GM12865 (cell line): ENCODE measurements at regions not wholly inside any gene's neighbourhood (a gene's known extent, or its start where the extent isn't known, plus 50 kb on each side); places are given as distances from the start of the nearest gene placed in this dataset.

ENCODE experiments used
- DNase-seq: peaks from one replicate; pipeline ENCODE4 v3.0.0; 2010; ENCODE audit warnings: low read depth
- H3K4me3 ChIP-seq: 2 replicates; pipeline ENCODE4 v1.5.1; 2011; ENCODE audit warnings: mild to moderate bottlenecking, low read depth, low read length, control low read depth
- TF ChIP-seq, protein P1 (sequence below): IDR thresholded peaks from 2 replicates; pipeline ENCODE4 v1.5.1; 2011; ENCODE audit warnings: low read length, control low read depth, low read depth, inconsistent platforms; ENCODE audit not compliant: insufficient read depth; ENCODE audit errors: missing control alignments

DNA sequence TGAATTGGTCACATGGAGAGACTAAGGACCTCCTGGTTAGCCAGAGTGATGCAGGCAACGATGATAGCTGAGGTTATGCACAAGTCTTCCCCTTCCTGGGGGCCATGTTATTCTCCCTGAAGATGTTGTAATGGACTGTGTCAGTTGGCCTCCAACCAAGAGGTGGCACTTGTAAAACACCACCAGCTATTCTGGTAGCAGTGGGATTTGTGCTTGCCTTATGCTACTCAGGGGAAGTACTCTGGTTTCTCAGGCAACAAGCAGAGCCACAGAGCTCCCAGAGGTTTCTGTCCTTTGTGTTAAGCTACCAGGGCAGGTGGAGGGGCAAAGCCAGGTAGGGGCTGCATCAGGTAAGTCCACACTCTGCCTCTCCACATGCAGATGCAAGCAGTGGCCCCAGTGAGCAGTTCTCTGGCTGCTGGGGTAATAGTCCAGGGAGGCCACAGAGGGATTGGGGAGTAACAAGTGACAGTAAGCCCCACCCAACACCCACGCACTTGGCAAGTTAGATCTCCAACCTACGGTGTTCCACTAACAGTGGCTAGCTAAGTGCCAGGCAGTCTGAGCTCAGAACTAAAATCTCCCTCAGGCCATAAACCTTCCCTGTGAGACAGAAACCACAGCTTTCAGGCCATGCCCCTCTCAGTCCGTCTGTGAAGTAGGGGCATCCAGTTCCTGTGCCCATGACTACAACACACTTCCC lies 99.7 kb downstream of the RND3 start:
- no peak overlapping the region for H3K4me3 ChIP-seq
- TF ChIP-seq, protein P1, sequence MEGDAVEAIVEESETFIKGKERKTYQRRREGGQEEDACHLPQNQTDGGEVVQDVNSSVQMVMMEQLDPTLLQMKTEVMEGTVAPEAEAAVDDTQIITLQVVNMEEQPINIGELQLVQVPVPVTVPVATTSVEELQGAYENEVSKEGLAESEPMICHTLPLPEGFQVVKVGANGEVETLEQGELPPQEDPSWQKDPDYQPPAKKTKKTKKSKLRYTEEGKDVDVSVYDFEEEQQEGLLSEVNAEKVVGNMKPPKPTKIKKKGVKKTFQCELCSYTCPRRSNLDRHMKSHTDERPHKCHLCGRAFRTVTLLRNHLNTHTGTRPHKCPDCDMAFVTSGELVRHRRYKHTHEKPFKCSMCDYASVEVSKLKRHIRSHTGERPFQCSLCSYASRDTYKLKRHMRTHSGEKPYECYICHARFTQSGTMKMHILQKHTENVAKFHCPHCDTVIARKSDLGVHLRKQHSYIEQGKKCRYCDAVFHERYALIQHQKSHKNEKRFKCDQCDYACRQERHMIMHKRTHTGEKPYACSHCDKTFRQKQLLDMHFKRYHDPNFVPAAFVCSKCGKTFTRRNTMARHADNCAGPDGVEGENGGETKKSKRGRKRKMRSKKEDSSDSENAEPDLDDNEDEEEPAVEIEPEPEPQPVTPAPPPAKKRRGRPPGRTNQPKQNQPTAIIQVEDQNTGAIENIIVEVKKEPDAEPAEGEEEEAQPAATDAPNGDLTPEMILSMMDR = no peak
- no peak for DNase-seq

DNA sequence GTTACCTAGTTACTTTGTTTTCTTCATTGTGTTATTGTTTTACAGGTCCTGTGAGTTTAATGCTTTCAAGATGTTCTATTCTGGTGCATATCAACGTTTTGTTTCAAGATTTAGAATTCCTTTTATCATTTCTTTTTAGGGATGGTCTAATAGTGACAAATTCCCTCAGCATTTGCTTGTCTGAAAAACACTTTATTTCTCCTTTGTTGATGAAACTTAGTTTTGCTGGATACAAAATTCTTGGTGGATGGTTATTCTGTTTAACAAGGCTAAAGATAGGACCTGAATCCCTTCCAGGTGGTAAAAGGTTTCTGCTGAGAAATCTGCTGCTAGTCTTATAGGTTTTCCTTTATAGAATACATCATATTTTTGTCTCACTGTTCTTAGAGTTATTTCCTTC lies 102.3 kb downstream of the RND3 start:
- H3K4me3 ChIP-seq = no peak overlapping the region
- TF ChIP-seq, protein P1 = no peak

DNA sequence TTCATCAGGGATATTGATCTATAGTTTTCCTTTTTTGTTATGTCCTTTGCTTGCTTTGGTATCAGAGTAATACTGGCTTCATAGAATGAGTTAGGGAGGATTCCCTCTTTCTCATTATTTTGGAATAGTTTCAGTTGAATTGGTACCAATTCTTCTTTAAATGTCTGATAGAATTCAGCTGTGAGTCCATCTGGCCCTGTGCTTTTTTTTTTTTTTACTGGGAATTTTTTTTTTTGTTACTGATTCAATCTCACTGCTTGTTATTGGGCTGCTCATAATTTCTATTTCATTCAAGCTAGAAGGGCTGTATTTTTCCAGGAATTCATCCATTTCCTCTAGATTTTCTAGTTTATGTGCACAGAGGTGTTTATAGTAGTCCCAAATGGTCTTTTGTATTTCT lies 103.9 kb downstream of the RND3 start:
- no peak for DNase-seq
- H3K4me3 ChIP-seq = no peak overlapping the region
- TF ChIP-seq, protein P1 = no peak

More for the DNA sequence above, 102.3 kb downstream of the RND3 start:
- DNase-seq = no peak

DNA sequence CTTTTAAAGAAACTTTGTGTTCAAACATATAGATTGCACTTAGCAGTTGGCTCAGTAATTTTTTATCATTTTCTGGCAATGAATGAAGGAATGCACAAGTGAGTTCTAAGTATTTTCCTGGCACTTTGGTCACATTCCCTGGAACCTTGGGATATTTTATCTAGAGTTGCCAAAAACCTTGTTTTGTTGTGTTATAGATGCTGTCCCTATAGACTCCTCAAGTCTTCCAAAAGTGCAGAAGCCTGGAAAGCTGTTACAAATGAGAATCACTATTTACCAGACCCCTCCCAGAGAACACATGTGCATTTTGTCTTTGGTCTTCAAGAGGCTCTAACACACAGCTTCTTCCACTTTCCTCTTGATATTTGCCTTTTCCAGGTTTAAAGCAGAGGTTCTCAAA lies 108.3 kb downstream of the RND3 start:
- no peak overlapping the region for H3K4me3 ChIP-seq
- DNase-seq = no peak
- TF ChIP-seq, protein P1 = no peak

DNA sequence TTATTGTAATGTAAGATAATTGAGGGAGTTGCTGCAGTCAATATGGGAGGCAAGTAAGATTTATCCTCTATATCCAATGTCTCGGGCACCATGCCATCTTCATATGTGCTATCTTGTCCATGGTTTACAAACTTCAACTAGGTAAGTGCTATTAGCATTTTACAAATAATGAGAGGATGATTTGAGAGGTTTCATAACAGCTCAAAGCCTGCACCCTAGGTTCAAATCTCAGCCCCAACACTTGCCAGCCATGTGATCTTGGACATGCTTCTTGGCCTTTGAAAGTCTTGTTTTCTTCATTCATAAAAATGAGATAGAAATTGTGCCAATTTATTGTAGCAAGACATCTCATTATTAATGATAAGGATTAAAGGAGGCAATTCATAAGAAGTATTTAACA lies 108.8 kb downstream of the RND3 start:
- no peak for DNase-seq
- TF ChIP-seq, protein P1 = no peak
- H3K4me3 ChIP-seq = no peak overlapping the region

DNA sequence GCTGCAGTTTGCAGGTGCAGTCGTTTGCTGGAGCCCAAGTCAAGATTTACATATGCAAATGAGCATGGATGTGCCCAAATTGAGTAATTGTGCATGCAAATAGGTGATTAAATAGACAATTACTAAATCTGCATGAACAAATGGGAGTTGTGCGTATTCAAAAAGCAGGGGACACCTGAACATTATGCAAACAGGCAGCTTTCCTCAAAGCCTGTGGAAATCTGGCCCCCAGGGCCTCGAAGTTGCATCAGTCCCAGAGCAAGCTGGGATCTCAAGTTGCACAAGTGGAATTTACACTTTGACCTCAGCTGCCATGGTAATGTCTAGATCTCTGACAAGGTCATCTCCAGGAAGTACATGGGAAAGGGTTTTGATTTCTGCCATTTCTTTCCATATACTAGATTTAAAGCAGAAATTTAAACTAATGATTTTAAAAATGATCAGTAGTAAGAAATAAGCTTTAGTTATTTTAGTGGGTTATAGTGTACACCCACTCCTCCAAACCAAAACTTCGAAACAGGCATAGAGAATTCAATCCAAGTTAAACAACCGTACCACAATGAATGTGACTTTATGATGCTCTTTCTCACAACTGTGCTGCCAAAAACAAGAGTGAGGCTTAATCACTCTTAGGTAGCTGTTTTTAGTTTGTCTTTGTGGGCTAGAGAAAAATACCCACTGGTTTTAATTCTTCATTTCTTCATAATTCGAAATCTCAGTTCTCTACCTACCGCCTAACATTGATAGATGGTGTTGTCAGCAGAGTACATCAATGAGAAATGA lies 110.7 kb downstream of the RND3 start:
- no peak for DNase-seq
- H3K4me3 ChIP-seq = no peak overlapping the region
- TF ChIP-seq, protein P1 = no peak
